MCF 10A (cell line): ENCODE measurements at regions not wholly inside any gene's neighbourhood (a gene's known extent, or its start where the extent isn't known, plus 50 kb on each side); places are given as distances from the start of the nearest gene placed in this dataset.

ENCODE experiments used
- BruUV-seq: library from RNA; stranded (reverse); fragments of 400-500 nt; replicated peaks from 2 replicates; lab custom pipeline; 2021; lab: Mats Ljungman, UMichigan
- CTCF ChIA-PET: fragments of 300-600 bp; sonication (Branson Sonifier 250); formaldehyde crosslinking; extraction: SDS; loops from one replicate; lab custom pipeline; 2021; ENCODE audit warnings: antibody characterized with exemption, inconsistent platforms; lab: Yijun Ruan, JAX
- POLR2A ChIA-PET: fragments of 300-600, 350-650 bp; sonication (Branson Sonifier 250); formaldehyde crosslinking; extraction: SDS; loops from one replicate; lab custom pipeline; 2020; ENCODE audit warnings: antibody characterized with exemption, inconsistent platforms; lab: Yijun Ruan, JAX
- DNase-seq: peaks from one replicate; pipeline ENCODE4 v3.0.0-alpha.2; 2018; ENCODE audit not compliant: unreplicated experiment
- H3K27ac Mint-ChIP-seq: one replicate; pipeline ENCODE4 v1.8.0; 2022; ENCODE audit warnings: mild to moderate bottlenecking, low read depth, mixed read lengths; ENCODE audit not compliant: unreplicated experiment
- H3K27me3 Mint-ChIP-seq: one replicate; pipeline ENCODE4 v1.8.0; 2022; ENCODE audit warnings: mixed read lengths; ENCODE audit not compliant: insufficient read depth, unreplicated experiment
- H3K36me3 Mint-ChIP-seq: one replicate; pipeline ENCODE4 v1.8.0; 2022; ENCODE audit warnings: mild to moderate bottlenecking, moderate library complexity, mixed read lengths; ENCODE audit not compliant: insufficient read depth, unreplicated experiment
- H3K4me1 Mint-ChIP-seq: one replicate; pipeline ENCODE4 v1.8.0; 2022; ENCODE audit warnings: mixed read lengths; ENCODE audit not compliant: insufficient read depth, unreplicated experiment
- H3K4me3 Mint-ChIP-seq: one replicate; pipeline ENCODE4 v1.8.0; 2022; ENCODE audit warnings: mild to moderate bottlenecking, moderate library complexity, mixed read lengths; ENCODE audit not compliant: unreplicated experiment
- H3K9me3 Mint-ChIP-seq: one replicate; pipeline ENCODE4 v1.8.0; 2022; ENCODE audit warnings: mixed read lengths; ENCODE audit not compliant: unreplicated experiment
- intact Hi-C: fragments of 100-400 bp; cut with micrococcal nuclease; formaldehyde crosslinking; loops from 2 replicates; pipeline ENCODE4 v1.14.1; 2022
- TF ChIP-seq, protein P1 (sequence below): fragments of 200-600 bp; IDR thresholded peaks from one replicate; pipeline ENCODE4 v1.8.0; 2022; ENCODE audit warnings: antibody characterized with exemption, mild to moderate bottlenecking; ENCODE audit not compliant: unreplicated experiment

DNA sequence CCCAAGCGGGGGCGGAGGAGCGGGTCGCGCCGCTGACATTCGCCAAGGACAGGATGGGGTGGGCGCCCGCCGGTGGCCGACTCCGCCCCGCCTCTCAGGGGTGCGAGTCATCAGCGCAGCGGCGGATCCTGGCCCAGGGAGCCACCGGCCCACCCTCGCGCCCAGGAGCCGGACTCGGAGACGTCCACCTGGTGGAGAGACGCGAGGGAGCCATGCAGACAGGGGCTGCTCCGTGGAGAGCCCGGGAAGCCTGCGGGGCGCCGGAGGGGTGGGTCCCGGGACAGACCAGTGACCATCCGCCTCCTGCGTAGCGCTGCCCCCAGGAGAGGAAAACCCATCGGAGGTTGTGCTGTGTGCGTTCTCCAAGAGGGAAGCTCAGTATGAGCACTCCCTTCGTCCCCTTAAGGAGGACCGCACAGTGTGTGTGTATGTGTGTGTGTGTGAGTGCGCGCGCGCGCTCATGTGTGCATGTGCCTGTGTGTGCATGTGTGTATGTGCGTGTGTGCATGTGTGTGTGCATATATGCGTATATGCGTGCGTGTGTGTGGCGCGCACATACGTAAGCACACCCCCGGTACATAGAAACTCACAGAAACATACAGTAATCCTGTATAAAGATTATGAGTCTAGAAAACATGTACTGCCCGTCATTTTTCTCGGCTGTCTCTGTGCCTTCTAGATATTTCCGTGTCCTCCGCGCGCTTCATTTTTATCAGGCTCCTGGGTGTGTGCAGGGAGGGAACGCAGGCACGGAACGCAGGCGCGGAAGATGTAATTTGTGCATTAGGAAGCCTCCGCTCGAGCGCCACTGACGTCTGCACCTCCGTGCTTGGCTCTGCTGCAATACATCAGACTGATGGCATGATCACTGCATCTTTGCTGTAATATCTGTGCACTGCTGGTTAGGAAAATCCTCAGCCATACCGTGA lies 158.9 kb downstream of the TBXT start:
- no peaks in the 10 kb centered on the region for H3K27me3 Mint-ChIP-seq

DNA sequence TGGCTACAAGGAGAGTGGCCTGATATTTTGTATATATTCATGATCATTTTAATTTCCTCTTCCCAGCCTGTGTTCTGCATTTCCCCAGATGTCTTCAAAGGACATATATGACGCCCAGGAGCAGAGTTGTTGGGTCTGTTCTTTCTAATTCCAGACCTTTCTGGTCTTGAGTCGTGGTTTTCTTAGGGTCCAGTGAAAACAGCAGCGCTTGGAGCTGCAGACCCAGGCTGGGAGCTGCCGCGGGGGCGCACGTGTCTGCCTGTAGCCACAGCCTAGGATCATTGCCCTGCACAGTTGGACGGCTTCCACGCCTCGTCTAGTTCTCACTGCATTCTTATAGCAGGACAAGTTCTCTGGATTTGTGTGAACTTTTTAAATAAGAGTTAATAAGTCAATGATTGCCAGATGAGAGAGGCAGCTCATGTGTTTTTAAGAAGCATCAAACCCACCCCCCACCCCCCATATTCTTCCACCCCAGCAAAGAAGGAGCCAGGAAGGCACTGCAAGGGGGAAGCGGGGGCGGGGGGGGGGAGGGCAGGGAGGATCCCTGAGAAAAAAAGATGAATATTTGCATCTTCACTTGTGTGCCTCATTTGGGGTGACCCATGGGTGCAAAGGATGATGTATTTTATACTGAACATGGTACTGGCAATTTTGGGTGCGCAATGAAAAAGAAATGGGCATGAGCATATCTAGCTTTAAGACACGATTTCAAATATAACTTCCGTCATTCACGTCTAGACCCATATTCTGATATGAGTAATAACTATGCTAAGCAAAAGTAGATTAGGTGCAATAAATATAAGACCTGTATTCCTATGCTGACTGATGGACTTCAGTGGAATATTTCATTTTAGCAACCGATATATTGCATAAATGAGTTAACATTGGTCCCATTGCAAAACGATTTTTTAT lies 160.0 kb downstream of the TBXT start:
- Mint-ChIP-seq H3K4me3 (no peak overlapping the region), H3K27ac (no peak overlapping the region), H3K27me3 (no peaks in the 10 kb centered on the region), H3K9me3 (no peaks in the 10 kb centered on the region), H3K4me1 (peaks cover 5% of the 10 kb centered on the region), H3K36me3 (no peaks in the 10 kb centered on the region)
- ChIA-PET POLR2A (interaction anchor here (0.6 to 1.6 kb wide), 3 partner anchors 22 to 260 kb away, joined by 3 to 4 read pairs (median 3); no protein-coding TSS in a partner anchor), CTCF (interaction anchor here (0.6 to 1.0 kb wide), 3 partner anchors 24 to 244 kb away, joined by 3 read pairs; no protein-coding TSS in a partner anchor)
- intact Hi-C loops, result no loop called here
- TF ChIP-seq, protein P1, sequence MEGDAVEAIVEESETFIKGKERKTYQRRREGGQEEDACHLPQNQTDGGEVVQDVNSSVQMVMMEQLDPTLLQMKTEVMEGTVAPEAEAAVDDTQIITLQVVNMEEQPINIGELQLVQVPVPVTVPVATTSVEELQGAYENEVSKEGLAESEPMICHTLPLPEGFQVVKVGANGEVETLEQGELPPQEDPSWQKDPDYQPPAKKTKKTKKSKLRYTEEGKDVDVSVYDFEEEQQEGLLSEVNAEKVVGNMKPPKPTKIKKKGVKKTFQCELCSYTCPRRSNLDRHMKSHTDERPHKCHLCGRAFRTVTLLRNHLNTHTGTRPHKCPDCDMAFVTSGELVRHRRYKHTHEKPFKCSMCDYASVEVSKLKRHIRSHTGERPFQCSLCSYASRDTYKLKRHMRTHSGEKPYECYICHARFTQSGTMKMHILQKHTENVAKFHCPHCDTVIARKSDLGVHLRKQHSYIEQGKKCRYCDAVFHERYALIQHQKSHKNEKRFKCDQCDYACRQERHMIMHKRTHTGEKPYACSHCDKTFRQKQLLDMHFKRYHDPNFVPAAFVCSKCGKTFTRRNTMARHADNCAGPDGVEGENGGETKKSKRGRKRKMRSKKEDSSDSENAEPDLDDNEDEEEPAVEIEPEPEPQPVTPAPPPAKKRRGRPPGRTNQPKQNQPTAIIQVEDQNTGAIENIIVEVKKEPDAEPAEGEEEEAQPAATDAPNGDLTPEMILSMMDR, result no peak
- BruUV-seq, result no TSS peak
- no peak for DNase-seq

More for the DNA sequence above, 158.9 kb downstream of the TBXT start:
- DNase-seq, result no peak
- Mint-ChIP-seq H3K27ac (no peak overlapping the region), H3K36me3 (no peaks in the 10 kb centered on the region), H3K9me3 (no peaks in the 10 kb centered on the region), H3K4me3 (no peak overlapping the region), H3K4me1 (peaks cover 5% of the 10 kb centered on the region)
- TF ChIP-seq, protein P1, result no peak
- POLR2A ChIA-PET, result interaction anchor here (1.0 kb wide), 1 partner anchor 31 kb away, joined by 3 read pairs; no protein-coding TSS in a partner anchor
- no TSS peak for BruUV-seq
- CTCF ChIA-PET, result interaction anchor here (1.0 kb wide), 1 partner anchor 51 kb away, joined by 3 read pairs; no protein-coding TSS in a partner anchor
- intact Hi-C loops, result no loop called here

DNA sequence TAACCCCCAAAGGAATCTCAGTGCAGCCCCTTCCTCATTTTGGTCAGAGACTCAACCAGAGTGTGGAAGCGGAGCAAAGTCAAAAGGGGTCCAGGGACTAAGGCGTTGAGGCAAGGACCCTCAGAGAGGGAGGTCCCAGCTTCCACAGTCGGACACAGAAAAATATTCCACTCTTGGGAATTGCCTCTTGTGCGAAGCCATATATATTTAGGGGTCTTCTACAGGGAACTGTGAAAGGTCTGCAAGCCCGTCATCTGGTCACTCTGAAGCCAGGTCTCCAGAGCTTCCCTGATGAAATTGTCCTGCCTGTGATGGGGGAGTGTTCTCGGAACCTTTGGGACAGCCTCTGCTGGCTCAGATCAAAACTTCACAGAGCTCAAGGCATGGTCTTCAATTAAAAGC lies 160.8 kb downstream of the TBXT start:
- Mint-ChIP-seq H3K4me3 (no peak overlapping the region), H3K27me3 (no peaks in the 10 kb centered on the region), H3K9me3 (no peaks in the 10 kb centered on the region), H3K27ac (no peak overlapping the region), H3K36me3 (no peaks in the 10 kb centered on the region), H3K4me1 (peaks cover 5% of the 10 kb centered on the region)
- ChIA-PET POLR2A (interaction anchor here (0.6 to 1.6 kb wide), 6 partner anchors 12 to 260 kb away, joined by 3 to 5 read pairs (median 4); no protein-coding TSS in a partner anchor), CTCF (interaction anchor here (0.6 kb wide), 1 partner anchor 16 kb away, joined by 3 read pairs; no protein-coding TSS in a partner anchor)
- no TSS peak for BruUV-seq
- no peak for DNase-seq
- intact Hi-C loops, result no loop called here
- TF ChIP-seq, protein P1, result no peak
